GM23338 (cell line): ENCODE measurements at regions not wholly inside any gene's neighbourhood (a gene's known extent, or its start where the extent isn't known, plus 50 kb on each side); places are given as distances from the start of the nearest gene placed in this dataset.

Experiments
- ATAC-seq: fragments of 200-7000 bp; cut with Tn5 transposase; 3 replicates; pipeline ENCODE4 v1.9.1; 2020
- DNase-seq: peaks from one replicate; pipeline ENCODE4 v3.0.0-alpha.2; 2015; ENCODE audit warnings: low spot score
- H2AFZ ChIP-seq: fragments of 200-600 bp; sonication (generic); 2 replicates; pipeline ENCODE4 v1.8.0; 2016; ENCODE audit warnings: antibody characterized with exemption, mild to moderate bottlenecking, moderate library complexity
- H3F3A ChIP-seq: fragments of 200-600 bp; sonication (generic); replicated peaks from 2 replicates; pipeline ENCODE4 v1.8.0; 2017; ENCODE audit warnings: antibody characterized with exemption, mixed run types, low read depth
- H3K27ac ChIP-seq: fragments of 200-600 bp; sonication (generic); 2 replicates; pipeline ENCODE4 v1.6.1; 2016; ENCODE audit warnings: low read depth
- H3K27me3 ChIP-seq: fragments of 200-600 bp; sonication (generic); 2 replicates; pipeline ENCODE4 v1.8.0; 2016; ENCODE audit warnings: mild to moderate bottlenecking, mixed run types, moderate library complexity; ENCODE audit not compliant: insufficient read depth
- H3K36me3 ChIP-seq: fragments of 200-600 bp; sonication (generic); 2 replicates; pipeline ENCODE4 v1.8.0; 2016; ENCODE audit warnings: mild to moderate bottlenecking; ENCODE audit not compliant: insufficient read depth
- H3K4me1 ChIP-seq: fragments of 200-600 bp; sonication (generic); 2 replicates; pipeline ENCODE4 v1.8.0; 2016; ENCODE audit warnings: mild to moderate bottlenecking, moderate library complexity; ENCODE audit not compliant: insufficient read depth
- H3K4me2 ChIP-seq: fragments of 200-600 bp; sonication (generic); 2 replicates; pipeline ENCODE4 v1.7.1; 2017; ENCODE audit warnings: mixed run types
- H3K4me3 ChIP-seq: fragments of 200-600 bp; sonication (generic); 2 replicates; pipeline ENCODE4 v1.6.1; 2016; ENCODE audit warnings: mixed run types
- H3K79me2 ChIP-seq: fragments of 200-600 bp; sonication (generic); replicated peaks from 2 replicates; pipeline ENCODE4 v1.8.0; 2017; ENCODE audit warnings: mild to moderate bottlenecking; ENCODE audit not compliant: insufficient read depth
- H3K9me2 ChIP-seq: fragments of 200-600 bp; sonication (generic); 2 replicates; pipeline ENCODE4 v1.8.0; 2017; ENCODE audit not compliant: insufficient read depth
- H4K20me1 ChIP-seq: fragments of 200-600 bp; sonication (generic); replicated peaks from 2 replicates; pipeline ENCODE4 v1.8.0; 2017; ENCODE audit warnings: mild to moderate bottlenecking; ENCODE audit not compliant: insufficient read depth
- H3K27ac Mint-ChIP-seq: 2 replicates; pipeline ENCODE4 v1.8.0; 2020; ENCODE audit warnings: inconsistent platforms, mild to moderate bottlenecking, moderate library complexity, mixed read lengths
- H3K27me3 Mint-ChIP-seq: 3 replicates; pipeline ENCODE4 v1.8.0; 2022; ENCODE audit warnings: low read depth, mild to moderate bottlenecking, moderate library complexity, mixed read lengths, inconsistent platforms; ENCODE audit not compliant: insufficient read depth, poor library complexity
- H3K36me3 Mint-ChIP-seq: 3 replicates; pipeline ENCODE4 v1.8.0; 2021; ENCODE audit warnings: low read depth, mild to moderate bottlenecking, inconsistent platforms, moderate library complexity, mixed read lengths
- H3K4me1 Mint-ChIP-seq: 3 replicates; pipeline ENCODE4 v1.8.0; 2020; ENCODE audit warnings: mild to moderate bottlenecking, inconsistent platforms, mixed read lengths
- H3K4me3 Mint-ChIP-seq: 3 replicates; pipeline ENCODE4 v1.8.0; 2021; ENCODE audit warnings: moderate library complexity, mild to moderate bottlenecking, inconsistent platforms, mixed read lengths
- H3K9me3 Mint-ChIP-seq: 3 replicates; pipeline ENCODE4 v1.8.0; 2020; ENCODE audit warnings: moderate library complexity, mild to moderate bottlenecking, inconsistent platforms, mixed read lengths
- CREB1 ChIP-seq: fragments of 250-450 bp; sonication (Bioruptor Pico); IDR thresholded peaks from 2 replicates; pipeline ENCODE4 v1.5.0; 2020; ENCODE audit warnings: low read depth, mild to moderate bottlenecking, moderate library complexity
- CTCF ChIP-seq, 2 experiments: fragments of 200-600 bp in 1 of 2; sonication (generic) in 1 of 2; conservative IDR thresholded peaks; 2 replicates each; pipeline versions ENCODE4 v1.5.1 to v1.6.1; 2016 to 2017; ENCODE audit warnings: antibody characterized with exemption in 2 of 2, low read depth in 2 of 2, mild to moderate bottlenecking in 2 of 2, moderate library complexity in 1 of 2
- EZH2 ChIP-seq: fragments of 200-600 bp; sonication (generic); IDR thresholded peaks from one replicate; pipeline ENCODE4 v1.8.0; 2017; ENCODE audit warnings: antibody characterized with exemption, mild to moderate bottlenecking, low read depth; ENCODE audit not compliant: unreplicated experiment
- EZH2phosphoT487 ChIP-seq: fragments of 200-600 bp; sonication (generic); IDR thresholded peaks from one replicate; pipeline ENCODE4 v1.8.1; 2018; ENCODE audit warnings: antibody characterized with exemption; ENCODE audit not compliant: unreplicated experiment
- JUNB ChIP-seq: IDR thresholded peaks from one replicate; pipeline ENCODE4 v1.6.1; 2016; ENCODE audit warnings: antibody characterized with exemption; ENCODE audit not compliant: unreplicated experiment
- NANOG ChIP-seq: IDR thresholded peaks from 2 replicates; pipeline ENCODE4 v1.6.1; 2016; ENCODE audit warnings: antibody characterized with exemption, borderline replicate concordance
- POLR2AphosphoS5 ChIP-seq: IDR thresholded peaks from 2 replicates; pipeline ENCODE4 v1.6.1; 2016; ENCODE audit warnings: antibody characterized with exemption, low read depth
- REST ChIP-seq: IDR thresholded peaks from one replicate; pipeline ENCODE4 v1.6.1; 2018; ENCODE audit warnings: antibody characterized with exemption; ENCODE audit not compliant: unreplicated experiment
- STAT1 ChIP-seq: IDR thresholded peaks from one replicate; pipeline ENCODE4 v1.6.1; 2016; ENCODE audit warnings: antibody characterized with exemption; ENCODE audit not compliant: unreplicated experiment
- ZNF114 ChIP-seq: fragments of 250-450 bp; sonication (Bioruptor Pico); IDR thresholded peaks from 2 replicates; pipeline ENCODE4 v1.5.0; 2020; ENCODE audit warnings: mild to moderate bottlenecking, moderate library complexity
- ZNF331 ChIP-seq: fragments of 250-450 bp; sonication (Bioruptor Pico); IDR thresholded peaks from 2 replicates; pipeline ENCODE4 v1.5.0; 2020; ENCODE audit warnings: low read depth, mild to moderate bottlenecking, moderate library complexity

GRCh38 chr19:28234637-28235036 lies 978.3 kb downstream of the UQCRFS1 start (continued):
- TF ChIP-seq EZH2phosphoT487 (no peak), REST (no peak)

GRCh38 chr19:28228854-28229253 lies 984.1 kb downstream of the UQCRFS1 start:
- H4K20me1 ChIP-seq = no peaks in the 10 kb centered on the region
- no peaks in the 10 kb centered on the region for H3K36me3 Mint-ChIP-seq
- H3K9me3 Mint-ChIP-seq = no peaks in the 10 kb centered on the region
- no peak overlapping the region for H3K27ac ChIP-seq
- no peak overlapping the region for H3K27ac Mint-ChIP-seq
- H3K36me3 ChIP-seq = no peaks in the 10 kb centered on the region
- no peaks in the 10 kb centered on the region for H3K4me1 Mint-ChIP-seq
- ATAC-seq = no peak
- no peak for DNase-seq
- H3K4me2 ChIP-seq = no peak overlapping the region
- H3K9me2 ChIP-seq = no peaks in the 10 kb centered on the region; the same call in 1 of the 2 replicates
- H3K27me3 ChIP-seq = no peaks in the 10 kb centered on the region
- no peaks in the 10 kb centered on the region for H3F3A ChIP-seq
- no peak overlapping the region for H3K4me3 Mint-ChIP-seq
- no peaks in the 10 kb centered on the region for H3K79me2 ChIP-seq
- peaks cover 7% of the 10 kb centered on the region for H3K27me3 Mint-ChIP-seq
- H3K4me3 ChIP-seq = no peak overlapping the region
- no peak overlapping the region for H2AFZ ChIP-seq
- no peaks in the 10 kb centered on the region for H3K4me1 ChIP-seq
- TF ChIP-seq CTCF (conservative IDR thresholded peaks at IDR 0.05; ENCODE audit: low read depth in 2 of 2) (no peak), ZNF331 (no peak), CREB1 (CRISPR knock-in tag) (no peak), EZH2phosphoT487 (no peak), NANOG (no peak), STAT1 (no peak), POLR2AphosphoS5 (no peak), ZNF114 (no peak), REST (no peak), EZH2 (no peak), JUNB (no peak)
